B cell (primary cell): ENCODE measurements at regions not wholly inside any gene's neighbourhood (a gene's known extent, or its start where the extent isn't known, plus 50 kb on each side); places are given as distances from the start of the nearest gene placed in this dataset.

Source experiments
- CTCF ChIP-seq: fragments of 200-600 bp; IDR thresholded peaks from one replicate; pipeline ENCODE4 v1.8.0; 2022; ENCODE audit warnings: antibody characterized with exemption, mild to moderate bottlenecking
- EZH2 ChIP-seq: IDR thresholded peaks from 2 replicates; pipeline ENCODE4 v1.6.1; 2012; ENCODE audit warnings: borderline replicate concordance, low read depth, mild to moderate bottlenecking, moderate library complexity, low read length; ENCODE audit not compliant: insufficient read depth, poor library complexity, severe bottlenecking

- TF ChIP-seq CTCF, result no peak
- no peak for TF ChIP-seq EZH2
These were observed 398.5 kb downstream of the DMAC1 start for GRCh38 chr9:7401116-7401515.
